KMS-11 (cell line): ENCODE measurements at regions not wholly inside any gene's neighbourhood (a gene's known extent, or its start where the extent isn't known, plus 50 kb on each side); places are given as distances from the start of the nearest gene placed in this dataset.
A peak's percentile ranks its signal among the peaks of the same experiment; 100 is the strongest.

ENCODE experiments used
- H2AFZ ChIP-seq: fragments of 200-600 bp; sonication (generic); 2 replicates; pipeline ENCODE4 v1.6.1; 2016; ENCODE audit warnings: antibody characterized with exemption, mixed run types, low read depth
- H3K27ac ChIP-seq: fragments of 200-600 bp; sonication (generic); 2 replicates; pipeline ENCODE4 v1.6.1; 2016; ENCODE audit warnings: mild to moderate bottlenecking, mixed run types
- H3K27me3 ChIP-seq: fragments of 200-600 bp; sonication (generic); 2 replicates; pipeline ENCODE4 v1.6.1; 2017; ENCODE audit warnings: mild to moderate bottlenecking, low read depth, mixed run types, moderate library complexity; ENCODE audit not compliant: insufficient read depth
- H3K36me3 ChIP-seq: fragments of 200-600 bp; sonication (generic); 2 replicates; pipeline ENCODE4 v1.6.1; 2017; ENCODE audit warnings: mild to moderate bottlenecking, mixed run types; ENCODE audit not compliant: insufficient read depth
- H3K4me1 ChIP-seq: fragments of 200-600 bp; sonication (generic); 2 replicates; pipeline ENCODE4 v1.6.1; 2016; ENCODE audit warnings: mild to moderate bottlenecking, low read depth, mixed run types; ENCODE audit not compliant: poor library complexity, severe bottlenecking
- H3K4me2 ChIP-seq: fragments of 200-600 bp; sonication (generic); 2 replicates; pipeline ENCODE4 v1.7.0; 2016; ENCODE audit warnings: mild to moderate bottlenecking, mixed run types
- H3K4me3 ChIP-seq: fragments of 200-600 bp; sonication (generic); IDR thresholded peaks from 2 replicates; pipeline ENCODE4 v1.6.1; 2017; ENCODE audit warnings: low read depth, low read length, mixed read lengths; ENCODE audit not compliant: insufficient read depth
- H3K79me2 ChIP-seq: fragments of 200-600 bp; sonication (generic); 2 replicates; pipeline ENCODE4 v1.6.1; 2016; ENCODE audit warnings: low read depth, mixed run types; ENCODE audit not compliant: insufficient read depth
- H3K9ac ChIP-seq: fragments of 200-600 bp; sonication (generic); 2 replicates; pipeline ENCODE4 v1.6.1; 2016; ENCODE audit warnings: mild to moderate bottlenecking, mixed run types
- H4K20me1 ChIP-seq: fragments of 200-600 bp; sonication (generic); 2 replicates; pipeline ENCODE4 v1.6.1; 2016; ENCODE audit warnings: mild to moderate bottlenecking, mixed run types; ENCODE audit not compliant: insufficient read depth
- CTCF ChIP-seq: fragments of 200-600 bp; sonication (generic); conservative IDR thresholded peaks from 2 replicates; pipeline ENCODE4 v1.6.1; 2017; ENCODE audit warnings: low read depth, mild to moderate bottlenecking, antibody characterized with exemption, low read length, moderate library complexity, mixed read lengths

DNA sequence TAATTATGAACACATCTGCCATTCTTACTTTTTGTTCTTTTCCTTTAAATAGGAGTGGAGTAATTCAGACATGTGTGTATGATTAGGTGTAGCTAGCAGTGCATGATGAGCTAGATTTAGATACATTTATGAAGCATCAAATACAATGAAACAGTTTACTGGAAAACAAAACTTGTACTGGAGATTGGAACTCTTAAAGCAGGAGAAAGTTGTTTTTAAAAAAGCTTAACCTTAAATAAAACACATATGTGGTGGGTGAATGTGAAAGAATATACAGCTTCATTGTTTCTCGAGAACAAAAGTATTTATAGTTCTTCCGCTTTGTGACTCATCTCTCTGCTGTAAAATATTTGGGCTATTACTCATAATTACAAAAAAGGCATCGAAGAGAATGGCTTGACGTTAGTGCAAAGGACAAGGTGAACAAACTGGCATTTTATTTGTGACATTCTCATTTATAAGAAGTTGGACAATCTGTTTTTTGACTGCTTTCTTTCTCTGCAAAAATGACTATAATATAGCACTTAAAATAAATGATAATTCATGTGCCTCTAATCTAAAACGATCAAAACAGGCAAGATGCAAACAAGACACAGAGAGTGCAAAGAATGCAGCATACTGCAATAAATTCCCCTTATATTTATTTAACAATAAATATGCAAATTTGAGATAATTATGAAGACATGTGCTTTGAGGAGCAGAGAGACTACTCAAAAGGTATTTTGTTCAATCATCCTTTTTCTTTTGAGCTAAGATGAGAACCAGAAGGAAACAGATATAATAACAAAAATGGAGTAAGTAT lies 478.8 kb downstream of the CETN3 start:
- Histone ChIP-seq H4K20me1 (no peaks in the 10 kb centered on the region), H3K9ac (no peak overlapping the region), H3K79me2 (no peaks in the 10 kb centered on the region), H2AFZ (peak overlapping the region; percentile 6; the same call in 1 of the 2 replicates), H3K4me1 (peaks cover 34% of the 10 kb centered on the region), H3K27me3 (no peaks in the 10 kb centered on the region), H3K36me3 (no peaks in the 10 kb centered on the region), H3K27ac (no peak overlapping the region), H3K4me2 (peak overlapping the region; percentile 7; the same call in 1 of the 2 replicates), H3K4me3 (no peak overlapping the region)
- TF ChIP-seq CTCF: no peak

- H3K27me3 ChIP-seq: no peaks in the 10 kb centered on the region
- no peaks in the 10 kb centered on the region for H3K36me3 ChIP-seq
- no peak overlapping the region; the same call in 1 of the 2 replicates for H3K4me2 ChIP-seq
- H3K9ac ChIP-seq: no peak overlapping the region
- H3K4me3 ChIP-seq: no peak overlapping the region
- TF ChIP-seq CTCF: no peak
- no peak overlapping the region for H3K27ac ChIP-seq
- H2AFZ ChIP-seq: no peak overlapping the region
- H3K4me1 ChIP-seq: peaks cover 34% of the 10 kb centered on the region
- no peaks in the 10 kb centered on the region for H3K79me2 ChIP-seq
- no peaks in the 10 kb centered on the region for H4K20me1 ChIP-seq
Observed at GRCh38 chr5:89929834-89930233, 479.7 kb downstream of the CETN3 start.

GRCh38 chr5:89929173-89929572 lies 480.4 kb downstream of the CETN3 start:
- TF ChIP-seq CTCF: no peak
- Histone ChIP-seq H3K27ac (no peak overlapping the region), H3K4me2 (no peak overlapping the region), H3K27me3 (no peaks in the 10 kb centered on the region), H4K20me1 (no peaks in the 10 kb centered on the region), H3K79me2 (no peaks in the 10 kb centered on the region), H3K4me1 (peaks cover 27% of the 10 kb centered on the region), H2AFZ (no peak overlapping the region), H3K36me3 (no peaks in the 10 kb centered on the region), H3K9ac (no peak overlapping the region), H3K4me3 (no peak overlapping the region)

DNA sequence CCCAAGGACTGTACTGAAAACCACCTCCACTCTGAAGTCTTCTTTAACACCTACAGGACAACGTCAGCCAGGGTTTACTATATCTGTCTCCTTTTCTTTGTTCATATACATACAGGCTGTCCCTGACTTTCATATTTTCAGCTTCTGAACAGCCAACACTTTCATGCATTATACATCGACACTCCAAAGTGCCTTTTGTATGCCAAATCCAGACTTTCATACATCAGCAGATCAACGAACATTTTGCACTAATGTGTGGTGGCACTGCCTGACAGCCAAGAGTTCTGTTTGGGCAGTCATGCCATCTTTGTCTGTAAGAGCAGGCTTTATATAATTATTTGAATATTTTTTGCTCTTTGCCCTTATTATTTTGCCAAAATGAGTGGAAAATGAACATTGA lies 487.4 kb downstream of the CETN3 start:
- H4K20me1 ChIP-seq: no peaks in the 10 kb centered on the region
- H3K4me1 ChIP-seq: no peaks in the 10 kb centered on the region
- H2AFZ ChIP-seq: no peak overlapping the region
- TF ChIP-seq CTCF: no peak
- H3K36me3 ChIP-seq: no peaks in the 10 kb centered on the region
- no peak overlapping the region for H3K4me2 ChIP-seq
- H3K9ac ChIP-seq: no peak overlapping the region
- H3K27me3 ChIP-seq: no peaks in the 10 kb centered on the region
- H3K27ac ChIP-seq: no peak overlapping the region
- H3K4me3 ChIP-seq: no peak overlapping the region
- H3K79me2 ChIP-seq: no peaks in the 10 kb centered on the region
